HFFc6 (cell line): ENCODE measurements at regions not wholly inside any gene's neighbourhood (a gene's known extent, or its start where the extent isn't known, plus 50 kb on each side); places are given as distances from the start of the nearest gene placed in this dataset.
A peak's percentile ranks its signal among the peaks of the same experiment; 100 is the strongest.

Experiments
- DNase-seq: peaks from one replicate; pipeline ENCODE4 v3.0.0-alpha.2; 2018
- H3K27ac Mint-ChIP-seq: 2 replicates; pipeline ENCODE4 v1.8.0; 2020; ENCODE audit warnings: mild to moderate bottlenecking, mixed read lengths
- H3K27me3 Mint-ChIP-seq: 2 replicates; pipeline ENCODE4 v1.8.0; 2021; ENCODE audit warnings: mild to moderate bottlenecking, moderate library complexity, mixed read lengths; ENCODE audit not compliant: insufficient read depth
- H3K36me3 Mint-ChIP-seq: 2 replicates; pipeline ENCODE4 v1.8.0; 2021; ENCODE audit warnings: low read depth, mixed read lengths
- H3K4me1 Mint-ChIP-seq: 2 replicates; pipeline ENCODE4 v1.8.0; 2020; ENCODE audit warnings: low read depth, mixed read lengths
- H3K4me3 Mint-ChIP-seq: 2 replicates; pipeline ENCODE4 v1.8.0; 2020; ENCODE audit warnings: mild to moderate bottlenecking, moderate library complexity, mixed read lengths
- H3K9me3 Mint-ChIP-seq: 2 replicates; pipeline ENCODE4 v1.8.0; 2020; ENCODE audit warnings: mild to moderate bottlenecking, mixed read lengths
- TF ChIP-seq, protein P1 (sequence below): fragments of 200-600 bp; sonication (generic); IDR thresholded peaks from 2 replicates; pipeline ENCODE4 v1.5.0; 2021; ENCODE audit warnings: antibody characterized with exemption, mild to moderate bottlenecking

DNA sequence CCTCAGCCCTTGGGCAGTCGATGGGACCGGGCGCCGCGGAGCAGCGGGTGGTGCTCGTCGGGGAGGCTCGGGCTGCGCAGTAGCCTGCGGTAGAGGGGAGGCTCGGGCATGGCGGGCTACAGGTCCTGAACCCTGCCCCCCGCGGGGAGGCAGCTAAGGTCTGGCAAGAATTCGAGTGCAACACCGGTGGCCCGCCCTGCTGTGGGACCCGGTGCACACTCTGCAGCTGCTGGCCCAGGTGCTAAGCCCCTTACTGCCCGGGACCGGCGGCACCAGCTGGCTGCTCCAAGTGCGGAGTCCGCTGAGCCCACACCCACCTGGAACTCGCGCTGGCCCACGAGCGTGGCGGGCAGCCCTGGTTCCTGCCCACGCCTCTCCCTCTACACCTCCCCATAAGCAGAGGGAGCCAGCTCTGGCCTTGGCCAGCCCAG lies 377.7 kb upstream of the RBMS3 start:
- Mint-ChIP-seq H3K36me3 (no peaks in the 10 kb centered on the region), H3K4me1 (peaks cover 8% of the 10 kb centered on the region; the same call in 1 of the 2 replicates), H3K4me3 (no peak overlapping the region), H3K27ac (no peak overlapping the region), H3K9me3 (no peaks in the 10 kb centered on the region), H3K27me3 (peaks cover 3% of the 10 kb centered on the region; the same call in 1 of the 2 replicates)
- no peak for DNase-seq
- TF ChIP-seq, protein P1, sequence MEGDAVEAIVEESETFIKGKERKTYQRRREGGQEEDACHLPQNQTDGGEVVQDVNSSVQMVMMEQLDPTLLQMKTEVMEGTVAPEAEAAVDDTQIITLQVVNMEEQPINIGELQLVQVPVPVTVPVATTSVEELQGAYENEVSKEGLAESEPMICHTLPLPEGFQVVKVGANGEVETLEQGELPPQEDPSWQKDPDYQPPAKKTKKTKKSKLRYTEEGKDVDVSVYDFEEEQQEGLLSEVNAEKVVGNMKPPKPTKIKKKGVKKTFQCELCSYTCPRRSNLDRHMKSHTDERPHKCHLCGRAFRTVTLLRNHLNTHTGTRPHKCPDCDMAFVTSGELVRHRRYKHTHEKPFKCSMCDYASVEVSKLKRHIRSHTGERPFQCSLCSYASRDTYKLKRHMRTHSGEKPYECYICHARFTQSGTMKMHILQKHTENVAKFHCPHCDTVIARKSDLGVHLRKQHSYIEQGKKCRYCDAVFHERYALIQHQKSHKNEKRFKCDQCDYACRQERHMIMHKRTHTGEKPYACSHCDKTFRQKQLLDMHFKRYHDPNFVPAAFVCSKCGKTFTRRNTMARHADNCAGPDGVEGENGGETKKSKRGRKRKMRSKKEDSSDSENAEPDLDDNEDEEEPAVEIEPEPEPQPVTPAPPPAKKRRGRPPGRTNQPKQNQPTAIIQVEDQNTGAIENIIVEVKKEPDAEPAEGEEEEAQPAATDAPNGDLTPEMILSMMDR, result no peak

DNA sequence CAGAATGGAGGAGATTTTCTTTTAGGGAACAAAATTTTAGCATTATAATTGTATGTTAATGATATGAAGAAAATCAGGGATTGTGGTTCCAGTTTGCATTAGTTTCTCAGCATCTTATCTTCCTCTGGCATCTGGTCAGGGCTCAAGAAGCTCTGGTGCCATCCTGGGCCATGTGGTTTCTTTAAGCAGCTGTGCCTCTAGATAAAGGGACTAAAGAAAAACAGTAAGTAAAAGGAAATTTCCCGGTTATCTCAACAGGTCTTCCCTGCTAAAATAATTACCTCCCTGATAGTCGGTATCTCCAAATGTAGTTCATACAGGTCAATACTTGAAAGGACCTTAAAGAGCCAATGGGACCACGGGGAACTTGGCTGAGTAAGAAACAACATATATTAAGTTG lies 375.1 kb upstream of the RBMS3 start:
- DNase-seq, result no peak
- Mint-ChIP-seq H3K27me3 (peaks cover 2% of the 10 kb centered on the region; the same call in 1 of the 2 replicates), H3K4me1 (peaks cover 9% of the 10 kb centered on the region; the same call in 1 of the 2 replicates), H3K36me3 (no peaks in the 10 kb centered on the region), H3K9me3 (no peaks in the 10 kb centered on the region), H3K4me3 (no peak overlapping the region), H3K27ac (no peak overlapping the region)
- TF ChIP-seq, protein P1, result no peak

DNA sequence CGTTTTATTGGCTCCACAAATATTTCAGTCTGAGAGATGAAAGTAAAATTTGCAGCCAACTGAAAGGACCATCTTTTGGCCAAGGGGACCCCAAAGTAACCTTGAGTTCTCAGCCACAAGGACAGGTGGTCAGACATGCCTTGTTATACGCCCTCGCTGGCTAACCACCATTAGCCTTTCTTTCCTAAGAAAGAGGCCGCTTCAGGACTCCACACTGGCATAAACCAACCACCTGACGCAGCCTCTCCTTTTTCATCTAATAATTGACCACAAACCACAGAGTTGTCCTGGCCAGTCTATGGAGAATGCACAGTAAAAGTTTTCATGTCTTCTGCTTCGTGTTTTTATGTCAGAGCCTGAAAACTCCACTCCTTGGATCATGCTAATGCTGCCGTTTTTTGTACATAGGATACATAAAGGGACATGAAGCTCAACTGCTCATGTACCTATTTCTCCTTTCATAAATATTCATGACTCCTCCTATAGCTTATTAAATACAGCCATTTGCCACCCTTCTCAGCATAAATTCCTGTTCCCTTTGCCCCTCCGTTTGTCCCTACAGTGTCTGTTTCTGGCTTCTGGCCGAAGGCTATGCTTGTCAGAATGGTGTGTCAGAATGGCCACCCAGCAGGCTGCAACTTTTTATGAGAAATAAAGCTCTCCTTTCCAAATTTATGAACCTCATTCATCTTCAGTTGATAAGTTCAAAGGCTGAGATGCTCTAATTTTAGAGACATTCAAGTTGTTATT lies 374.1 kb upstream of the RBMS3 start:
- DNase-seq, result no peak
- Mint-ChIP-seq H3K4me3 (no peak overlapping the region), H3K27me3 (peaks cover 2% of the 10 kb centered on the region; the same call in 1 of the 2 replicates), H3K36me3 (no peaks in the 10 kb centered on the region), H3K27ac (no peak overlapping the region), H3K4me1 (peaks cover 16% of the 10 kb centered on the region), H3K9me3 (no peaks in the 10 kb centered on the region)
- TF ChIP-seq, protein P1, result no peak

DNA sequence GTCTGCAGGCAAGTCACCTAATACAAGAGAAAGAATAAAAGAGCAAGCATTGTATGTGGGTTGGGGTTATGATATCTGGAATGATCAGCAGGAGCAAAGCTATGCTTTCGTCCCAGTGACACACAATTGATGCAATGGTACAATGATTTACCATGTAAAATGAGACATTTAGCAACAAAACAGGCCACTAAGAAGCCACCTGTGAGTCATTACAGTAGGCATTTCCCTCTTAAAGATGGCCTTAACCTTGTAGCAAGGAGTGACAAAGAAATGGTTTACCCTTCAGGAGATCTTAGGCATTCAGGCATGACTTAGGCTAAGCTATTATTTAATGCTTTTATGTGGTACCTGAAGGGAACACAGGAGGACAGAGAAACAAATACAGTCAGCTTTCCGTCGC lies 373.3 kb upstream of the RBMS3 start:
- Mint-ChIP-seq H3K27ac (no peak overlapping the region), H3K9me3 (no peaks in the 10 kb centered on the region), H3K27me3 (peaks cover 2% of the 10 kb centered on the region; the same call in 1 of the 2 replicates), H3K4me3 (no peak overlapping the region), H3K36me3 (no peaks in the 10 kb centered on the region), H3K4me1 (peaks cover 25% of the 10 kb centered on the region)
- DNase-seq, result no peak
- TF ChIP-seq, protein P1, result no peak

DNA sequence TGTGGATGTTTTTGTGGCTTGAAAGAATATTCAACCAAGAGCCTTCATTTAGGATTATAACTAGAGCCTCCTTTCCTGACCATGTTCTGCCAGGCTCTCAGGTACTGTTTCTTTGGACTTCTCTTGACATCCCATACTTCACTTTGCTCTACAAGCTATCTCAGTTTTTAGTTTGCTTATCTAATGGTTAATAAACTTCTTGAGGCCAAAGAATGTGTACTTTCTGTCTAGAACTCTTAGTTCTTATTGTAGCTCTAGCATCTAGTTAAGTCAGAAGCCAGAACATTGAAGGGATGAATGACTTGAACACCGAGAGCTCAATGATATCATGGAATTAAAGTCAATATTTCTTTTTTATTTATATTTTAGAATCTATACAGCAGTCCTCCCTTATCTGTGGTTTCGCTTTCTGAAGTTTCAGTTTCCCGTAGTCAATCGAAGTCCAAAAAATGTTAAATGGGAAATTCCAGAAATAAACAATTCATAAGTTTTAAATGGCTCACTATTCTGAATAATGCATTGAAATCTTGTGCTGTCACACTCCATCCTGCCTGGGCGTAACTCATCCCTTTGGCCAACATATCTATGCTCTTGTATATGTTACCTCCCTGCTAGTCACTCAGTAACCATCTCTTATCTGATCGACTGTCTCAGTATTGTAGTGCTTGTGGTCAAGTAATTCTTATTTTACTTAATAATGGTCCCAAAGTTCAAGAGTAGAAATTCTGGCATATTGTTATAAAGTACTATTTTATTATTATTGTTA lies 368.6 kb upstream of the RBMS3 start:
- Mint-ChIP-seq H3K4me3 (peak overlapping the region; percentile 86), H3K36me3 (no peaks in the 10 kb centered on the region), H3K27me3 (peaks cover 2% of the 10 kb centered on the region; the same call in 1 of the 2 replicates), H3K9me3 (no peaks in the 10 kb centered on the region), H3K4me1 (peaks cover 58% of the 10 kb centered on the region), H3K27ac (peak overlapping the region; percentile 74)
- peak; percentile 72 for DNase-seq
- TF ChIP-seq, protein P1, result no peak
